SK-N-SH treated with all-trans-retinoic acid at 6 μM for 48 hours (cell line): ENCODE measurements at regions not wholly inside any gene's neighbourhood (a gene's known extent, or its start where the extent isn't known, plus 50 kb on each side); places are given as distances from the start of the nearest gene placed in this dataset.

Experiments
- ARNTL ChIP-seq: fragments of 450-650 bp; formaldehyde crosslinking; IDR thresholded peaks from 2 replicates; pipeline ENCODE4 v1.5.0; 2020; ENCODE audit warnings: low read depth, mild to moderate bottlenecking, moderate library complexity, borderline replicate concordance
- ESRRG ChIP-seq: fragments of 250-450 bp; sonication (Bioruptor Pico); IDR thresholded peaks from 2 replicates; pipeline ENCODE4 v1.6.1; 2021; ENCODE audit warnings: mild to moderate bottlenecking
- OSR1 ChIP-seq: fragments of 250-450 bp; sonication (Bioruptor Pico); IDR thresholded peaks from 2 replicates; pipeline ENCODE4 v1.8.0; 2022; ENCODE audit warnings: moderate library complexity, mild to moderate bottlenecking, inconsistent platforms
- POU6F1 ChIP-seq: fragments of 250-450 bp; sonication (Bioruptor Pico); IDR thresholded peaks from 2 replicates; pipeline ENCODE4 v1.8.0; 2021; ENCODE audit warnings: low read depth, mild to moderate bottlenecking, moderate library complexity, borderline replicate concordance
- RARB ChIP-seq: fragments of 250-450 bp; sonication (Bioruptor Pico); IDR thresholded peaks from 2 replicates; pipeline ENCODE4 v1.8.0; 2021; ENCODE audit warnings: mild to moderate bottlenecking, moderate library complexity
- SNAI2 ChIP-seq: fragments of 250-450 bp; sonication (Bioruptor Pico); IDR thresholded peaks from 2 replicates; pipeline ENCODE4 v1.5.0; 2020; ENCODE audit warnings: mild to moderate bottlenecking, moderate library complexity
- TCF4 ChIP-seq: fragments of 250-450 bp; sonication (Bioruptor Pico); IDR thresholded peaks from 2 replicates; pipeline ENCODE4 v1.8.0; 2021; ENCODE audit warnings: mild to moderate bottlenecking, moderate library complexity, borderline replicate concordance
- ZC3H10 ChIP-seq: fragments of 250-450 bp; sonication (Bioruptor Pico); IDR thresholded peaks from 2 replicates; pipeline ENCODE4 v1.5.1; 2021; ENCODE audit warnings: mild to moderate bottlenecking, moderate library complexity
- ZFP3 ChIP-seq: fragments of 250-450 bp; sonication (Bioruptor Pico); IDR thresholded peaks from 2 replicates; pipeline ENCODE4 v1.5.0; 2020; ENCODE audit warnings: mild to moderate bottlenecking, moderate library complexity
- ZFP30 ChIP-seq: fragments of 450-650 bp; formaldehyde crosslinking; IDR thresholded peaks from 2 replicates; pipeline ENCODE4 v1.5.0; 2022; ENCODE audit warnings: mild to moderate bottlenecking, moderate library complexity
- ZNF565 ChIP-seq: fragments of 450-650 bp; formaldehyde crosslinking; conservative IDR thresholded peaks from 2 replicates; pipeline ENCODE4 v1.5.0; 2020; ENCODE audit warnings: low read depth, mild to moderate bottlenecking, moderate library complexity
- ZNF70 ChIP-seq: fragments of 450-650 bp; formaldehyde crosslinking; IDR thresholded peaks from 2 replicates; pipeline ENCODE4 v1.5.0; 2020; ENCODE audit warnings: mild to moderate bottlenecking, moderate library complexity
- TF ChIP-seq, protein P1 (sequence below): fragments of 250-450 bp; sonication (Bioruptor Pico); IDR thresholded peaks from 2 replicates; pipeline ENCODE4 v1.5.1; 2020; ENCODE audit warnings: low read depth, mild to moderate bottlenecking, moderate library complexity
- TF ChIP-seq, protein P2 (sequence below): fragments of 250-450 bp; sonication (Bioruptor Pico); IDR thresholded peaks from 2 replicates; pipeline ENCODE4 v1.8.0; 2020; ENCODE audit warnings: mild to moderate bottlenecking, moderate library complexity, borderline replicate concordance

- TF ChIP-seq, protein P1, sequence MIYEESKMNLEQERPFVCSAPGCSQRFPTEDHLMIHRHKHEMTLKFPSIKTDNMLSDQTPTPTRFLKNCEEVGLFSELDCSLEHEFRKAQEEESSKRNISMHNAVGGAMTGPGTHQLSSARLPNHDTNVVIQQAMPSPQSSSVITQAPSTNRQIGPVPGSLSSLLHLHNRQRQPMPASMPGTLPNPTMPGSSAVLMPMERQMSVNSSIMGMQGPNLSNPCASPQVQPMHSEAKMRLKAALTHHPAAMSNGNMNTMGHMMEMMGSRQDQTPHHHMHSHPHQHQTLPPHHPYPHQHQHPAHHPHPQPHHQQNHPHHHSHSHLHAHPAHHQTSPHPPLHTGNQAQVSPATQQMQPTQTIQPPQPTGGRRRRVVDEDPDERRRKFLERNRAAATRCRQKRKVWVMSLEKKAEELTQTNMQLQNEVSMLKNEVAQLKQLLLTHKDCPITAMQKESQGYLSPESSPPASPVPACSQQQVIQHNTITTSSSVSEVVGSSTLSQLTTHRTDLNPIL = no peak
- TF ChIP-seq ZFP3 (CRISPR knock-in tag) = no peak
- TF ChIP-seq POU6F1 = no peak
- no peak for TF ChIP-seq ESRRG (CRISPR knock-in tag)
- TF ChIP-seq SNAI2 (CRISPR knock-in tag) = no peak
- TF ChIP-seq OSR1 (CRISPR knock-in tag) = no peak
- TF ChIP-seq, protein P2, sequence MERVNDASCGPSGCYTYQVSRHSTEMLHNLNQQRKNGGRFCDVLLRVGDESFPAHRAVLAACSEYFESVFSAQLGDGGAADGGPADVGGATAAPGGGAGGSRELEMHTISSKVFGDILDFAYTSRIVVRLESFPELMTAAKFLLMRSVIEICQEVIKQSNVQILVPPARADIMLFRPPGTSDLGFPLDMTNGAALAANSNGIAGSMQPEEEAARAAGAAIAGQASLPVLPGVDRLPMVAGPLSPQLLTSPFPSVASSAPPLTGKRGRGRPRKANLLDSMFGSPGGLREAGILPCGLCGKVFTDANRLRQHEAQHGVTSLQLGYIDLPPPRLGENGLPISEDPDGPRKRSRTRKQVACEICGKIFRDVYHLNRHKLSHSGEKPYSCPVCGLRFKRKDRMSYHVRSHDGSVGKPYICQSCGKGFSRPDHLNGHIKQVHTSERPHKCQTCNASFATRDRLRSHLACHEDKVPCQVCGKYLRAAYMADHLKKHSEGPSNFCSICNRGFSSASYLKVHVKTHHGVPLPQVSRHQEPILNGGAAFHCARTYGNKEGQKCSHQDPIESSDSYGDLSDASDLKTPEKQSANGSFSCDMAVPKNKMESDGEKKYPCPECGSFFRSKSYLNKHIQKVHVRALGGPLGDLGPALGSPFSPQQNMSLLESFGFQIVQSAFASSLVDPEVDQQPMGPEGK (CRISPR knock-in tag) = no peak
- TF ChIP-seq ZNF565 (CRISPR knock-in tag) = no peak
- TF ChIP-seq RARB (CRISPR knock-in tag) = no peak
- no peak for TF ChIP-seq ZFP30 (CRISPR knock-in tag)
- no peak for TF ChIP-seq ZC3H10
- no peak for TF ChIP-seq TCF4 (CRISPR knock-in tag)
- TF ChIP-seq ARNTL (CRISPR knock-in tag) = no peak
- no peak for TF ChIP-seq ZNF70 (CRISPR knock-in tag)
These were observed 603.4 kb downstream of the KCNJ2 start for GRCh38 chr17:70772761-70773160.
